HepG2 (cell line): ENCODE measurements at regions not wholly inside any gene's neighbourhood (a gene's known extent, or its start where the extent isn't known, plus 50 kb on each side); places are given as distances from the start of the nearest gene placed in this dataset.

Source experiments
- ATAC-seq: fragments of 200-7000 bp; cut with Tn5 transposase; 3 replicates; pipeline ENCODE4 v1.9.1; 2020; ENCODE audit warnings: mild to moderate bottlenecking, moderate library complexity
- BruUV-seq: library from RNA; stranded (reverse); fragments of 400-500 nt; replicated peaks from 2 replicates; lab custom pipeline; 2021; lab: Mats Ljungman, UMichigan
- CTCF ChIA-PET: fragments of 300-600 bp; formaldehyde crosslinking; extraction: SDS; loops from one replicate; lab custom pipeline; 2021; ENCODE audit warnings: low total read pairs, inconsistent platforms, low intra/inter-chr PET ratio; lab: Yijun Ruan, JAX
- POLR2A ChIA-PET: fragments of 350-600 bp; sonication (Branson Sonifier 250); formaldehyde crosslinking; loops from one replicate; lab custom pipeline; 2020; ENCODE audit warnings: antibody characterized with exemption, inconsistent platforms; lab: Yijun Ruan, JAX
- DNase-seq: peaks from one replicate; pipeline ENCODE4 v3.0.0-alpha.2; 2015; ENCODE audit warnings: low spot score
- FAIRE-seq: peaks from 3 replicates; lab custom pipeline; 2011; peaks lifted over from hg19 to GRCh38; lab: Jason Lieb, UNC
- H2AFZ ChIP-seq: one replicate; pipeline ENCODE4 v1.6.1; 2011; ENCODE audit warnings: low read length, inconsistent platforms
- H3K27ac ChIP-seq: fragments of 300-600 bp; 3 replicates; pipeline ENCODE4 v1.8.0; 2011; ENCODE audit warnings: mixed run types, mild to moderate bottlenecking, mixed read lengths, low read length, inconsistent platforms; ENCODE audit not compliant: insufficient read depth; ENCODE audit errors: extremely low read length
- H3K27me3 ChIP-seq, 2 experiments: fragments of 200-600 bp in 1 of 2; 2 replicates in 1 of 2; 3 replicates in 1 of 2; pipeline versions ENCODE4 v1.6.0 to v1.8.0; 2011; ENCODE audit warnings: low read length in 2 of 2, mild to moderate bottlenecking in 2 of 2, moderate library complexity in 2 of 2, inconsistent platforms in 1 of 2; ENCODE audit not compliant: insufficient read depth in 2 of 2, control insufficient read depth in 1 of 2
- H3K36me3 ChIP-seq, 2 experiments: fragments of 200-600 bp in 1 of 2; replicated peaks in 1 of 2; 2 replicates in 1 of 2; 3 replicates in 1 of 2; pipeline versions ENCODE4 v1.5.1 to v1.8.0; 2011; ENCODE audit warnings: low read length in 2 of 2, inconsistent platforms in 1 of 2; ENCODE audit not compliant: insufficient read depth in 2 of 2, control insufficient read depth in 1 of 2
- H3K4me1 ChIP-seq: 2 replicates; pipeline ENCODE4 v1.5.1; 2012; ENCODE audit warnings: low read length, inconsistent platforms; ENCODE audit not compliant: insufficient read depth
- H3K4me2 ChIP-seq: 2 replicates; pipeline ENCODE4 v1.6.0; 2011; ENCODE audit warnings: low read depth, low read length, inconsistent platforms
- H3K4me3 ChIP-seq, 3 experiments: fragments of 200-600 bp in 1 of 3; sonication (generic), shearing (Covaris generic) in 1 of 3; replicated peaks in 1 of 3; 2 replicates each; pipeline ENCODE4 v1.5.1; 2011 to 2016; ENCODE audit warnings: low read length in 3 of 3, inconsistent platforms in 2 of 3, low read depth in 2 of 3, mild to moderate bottlenecking in 2 of 3, control low read depth in 1 of 3, mixed read lengths in 1 of 3; ENCODE audit not compliant: insufficient read depth in 1 of 3
- H3K79me2 ChIP-seq: one replicate; pipeline ENCODE4 v1.6.1; 2011; ENCODE audit warnings: low read length, inconsistent platforms; ENCODE audit not compliant: insufficient read depth
- H3K9ac ChIP-seq: 2 replicates; pipeline ENCODE4 v1.6.0; 2011; ENCODE audit warnings: mild to moderate bottlenecking, low read depth, low read length, inconsistent platforms; ENCODE audit not compliant: insufficient read depth
- H3K9me3 ChIP-seq: 2 replicates; pipeline ENCODE4 v1.5.1; 2012; ENCODE audit warnings: mild to moderate bottlenecking, low read length
- H4K20me1 ChIP-seq: 2 replicates; pipeline ENCODE4 v1.6.0; 2011; ENCODE audit warnings: inconsistent platforms, mild to moderate bottlenecking, low read length, moderate library complexity; ENCODE audit not compliant: insufficient read depth
- ATF7 ChIP-seq, 2 experiments: fragments of 450-650 bp in 1 of 2; sonication (generic) in 1 of 2; formaldehyde crosslinking in 1 of 2; IDR thresholded peaks; 2 replicates each; pipeline versions ENCODE4 v1.4.0 to v1.6.1; 2016 to 2020; ENCODE audit warnings: antibody characterized with exemption in 1 of 2, mild to moderate bottlenecking in 1 of 2, missing genetic modification reagents in 1 of 2
- KLF11 ChIP-seq: IDR thresholded peaks from 2 replicates; pipeline ENCODE4 v1.6.1; 2016; ENCODE audit warnings: missing compliant biosample characterization
- MED8 ChIP-seq: sonication (generic); formaldehyde crosslinking; IDR thresholded peaks from 2 replicates; pipeline ENCODE4 v1.8.1; 2023; ENCODE audit warnings: mild to moderate bottlenecking, missing genetic modification reagents; ENCODE audit not compliant: insufficient replicate concordance
- NFATC3 ChIP-seq: sonication (generic); formaldehyde crosslinking; IDR thresholded peaks from 2 replicates; pipeline ENCODE4 v1.5.1; 2020; ENCODE audit warnings: mild to moderate bottlenecking, missing genetic modification reagents
- YEATS2 ChIP-seq: sonication (generic); formaldehyde crosslinking; IDR thresholded peaks from 2 replicates; pipeline ENCODE4 v1.4.0; 2020; ENCODE audit warnings: missing genetic modification reagents, borderline replicate concordance
- ZNF143 ChIP-seq: sonication (generic); formaldehyde crosslinking; IDR thresholded peaks from 2 replicates; pipeline ENCODE4 v1.4.0; 2020; ENCODE audit warnings: missing genetic modification reagents
- ZNF781 ChIP-seq: sonication (generic); formaldehyde crosslinking; IDR thresholded peaks from 2 replicates; pipeline ENCODE4 v1.5.1; 2020; ENCODE audit warnings: borderline replicate concordance, mild to moderate bottlenecking, missing genetic modification reagents; ENCODE audit errors: not compliant biosample characterization
- ZSCAN29 ChIP-seq: sonication (generic); formaldehyde crosslinking; conservative IDR thresholded peaks from 2 replicates; pipeline ENCODE4 v1.4.0; 2020; ENCODE audit warnings: mild to moderate bottlenecking, missing genetic modification reagents
- WGBS: methylation state at CpG from one replicate; pipeline ENCODE4 v1.1.6; 2017; ENCODE audit warnings: low lambda C conversion rate; 5-methylcytosine and 5-hydroxymethylcytosine counted together
- in situ Hi-C: cut with HindIII; loops from 2 replicates; pipeline ENCODE4 v1.10.0; 2017; ENCODE audit warnings: low pct_unique_long_range_greater_than_20kb; ENCODE audit not compliant: extremely low pct_ligation_motif_present
- intact Hi-C: fragments of 100-400 bp; cut with micrococcal nuclease; formaldehyde crosslinking; loops from one replicate; pipeline ENCODE4 v1.10.0; 2022; ENCODE audit not compliant: unreplicated experiment
- TF ChIP-seq, protein P1 (sequence below): sonication (generic); formaldehyde crosslinking; IDR thresholded peaks from 2 replicates; pipeline ENCODE4 v1.8.0; 2022; ENCODE audit warnings: mild to moderate bottlenecking, missing genetic modification reagents, borderline replicate concordance

DNA sequence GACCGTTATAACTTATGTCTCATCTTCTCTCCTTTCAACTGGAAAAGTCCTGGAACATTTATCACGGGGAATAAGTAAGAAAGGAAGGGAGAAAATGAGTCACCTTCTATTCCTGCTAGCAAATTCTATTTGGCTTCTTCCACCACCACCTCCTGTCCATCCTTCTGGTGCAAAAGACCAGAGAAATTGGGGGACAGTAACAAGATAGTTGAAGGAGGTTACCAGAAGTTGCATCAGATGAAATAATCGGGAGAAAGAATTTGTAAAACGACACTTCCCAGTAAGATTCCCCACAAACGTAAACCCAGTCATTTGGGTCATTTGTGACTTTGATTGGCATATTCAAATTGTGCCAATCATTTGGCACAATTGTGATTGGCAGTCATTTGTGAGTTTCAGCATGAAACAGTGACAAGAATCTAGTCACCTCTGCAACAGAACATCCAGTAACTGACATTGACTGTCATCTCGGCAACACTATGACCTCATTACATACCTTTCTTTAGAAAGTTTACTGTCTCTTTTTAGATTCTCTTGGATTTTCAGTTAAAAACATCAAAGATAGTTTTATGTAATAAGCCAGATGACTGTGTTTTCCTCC is 51.3 kb upstream of the PIK3CG start:
- no peak for FAIRE-seq
- intact Hi-C loops = no loop called here
- H4K20me1 ChIP-seq = no peaks in the 10 kb centered on the region
- H3K9me3 ChIP-seq = no peaks in the 10 kb centered on the region
- no TSS peak for BruUV-seq
- H3K27me3 ChIP-seq = no peaks in the 10 kb centered on the region
- no peak overlapping the region for H3K4me3 ChIP-seq
- H3K4me1 ChIP-seq = no peaks in the 10 kb centered on the region
- H3K9ac ChIP-seq = no peak overlapping the region
- H3K79me2 ChIP-seq = no peaks in the 10 kb centered on the region
- H3K4me2 ChIP-seq = no peak overlapping the region
- in situ Hi-C loops = no loop called here
- no peak overlapping the region for H2AFZ ChIP-seq
- H3K36me3 ChIP-seq = no peaks in the 10 kb centered on the region
- 10% methylated on average over 6 of the region's 6 CpGs for WGBS
- ATAC-seq = no peak
- H3K27ac ChIP-seq = no peak overlapping the region
- TF ChIP-seq ZNF781 = no peak
- TF ChIP-seq YEATS2 (CRISPR knock-in tag) = no peak
- TF ChIP-seq ATF7 (IDR thresholded peaks at IDR 0.05) = peak; percentile 53
- no peak for TF ChIP-seq ATF7 (CRISPR knock-in tag; IDR thresholded peaks at IDR 0.05)
- no peak for DNase-seq
- POLR2A ChIA-PET = no interaction called here
- CTCF ChIA-PET = no interaction called here

DNA sequence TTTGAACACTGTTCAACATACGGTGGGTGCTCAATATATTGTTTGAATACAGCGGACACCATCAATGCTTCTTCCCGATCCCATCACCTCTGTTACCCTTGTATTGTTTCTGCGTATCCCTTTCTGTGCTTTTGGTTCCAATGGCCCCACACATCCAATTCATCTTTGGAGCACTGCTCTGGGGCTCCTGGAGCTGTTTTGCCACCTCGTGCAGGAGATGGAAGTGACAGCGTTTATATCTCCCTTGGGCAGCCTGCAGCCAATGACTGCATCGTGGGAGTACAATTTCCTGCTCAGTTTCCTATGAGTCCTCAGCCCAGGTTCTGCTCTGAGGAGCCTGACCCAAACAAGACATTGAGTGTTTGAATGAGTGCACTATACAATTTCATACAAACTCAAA is 50.2 kb upstream of the PIK3CG start:
- TF ChIP-seq, protein P1, sequence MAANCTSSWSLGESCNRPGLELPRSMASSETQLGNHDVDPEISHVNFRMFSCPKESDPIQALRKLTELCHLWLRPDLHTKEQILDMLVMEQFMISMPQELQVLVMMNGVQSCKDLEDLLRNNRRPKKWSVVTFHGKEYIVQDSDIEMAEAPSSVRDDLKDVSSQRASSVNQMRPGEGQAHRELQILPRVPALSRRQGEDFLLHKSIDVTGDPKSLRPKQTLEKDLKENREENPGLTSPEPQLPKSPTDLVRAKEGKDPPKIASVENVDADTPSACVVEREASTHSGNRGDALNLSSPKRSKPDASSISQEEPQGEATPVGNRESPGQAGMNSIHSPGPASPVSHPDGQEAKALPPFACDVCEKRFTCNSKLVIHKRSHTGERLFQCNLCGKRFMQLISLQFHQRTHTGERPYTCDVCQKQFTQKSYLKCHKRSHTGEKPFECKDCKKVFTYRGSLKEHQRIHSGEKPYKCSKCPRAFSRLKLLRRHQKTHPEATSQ (CRISPR knock-in tag) = no peak
- TF ChIP-seq KLF11 (CRISPR knock-in tag) (no peak), ZNF143 (no peak), MED8 (CRISPR knock-in tag) (no peak), ATF7 (IDR thresholded peaks at IDR 0.05) (no peak), ATF7 (CRISPR knock-in tag; IDR thresholded peaks at IDR 0.05) (no peak), NFATC3 (CRISPR knock-in tag) (no peak), ZSCAN29 (CRISPR knock-in tag) (no peak)
- CTCF ChIA-PET = no interaction called here
- intact Hi-C loops = no loop called here

More for the DNA sequence above, 50.2 kb upstream of the PIK3CG start:
- BruUV-seq = no TSS peak
- Histone ChIP-seq H3K36me3 (no peaks in the 10 kb centered on the region), H3K27me3 (no peaks in the 10 kb centered on the region), H3K9ac (no peak overlapping the region), H3K4me2 (no peak overlapping the region), H3K79me2 (no peaks in the 10 kb centered on the region), H3K27ac (no peak overlapping the region), H3K9me3 (no peaks in the 10 kb centered on the region), H3K4me3 (no peak overlapping the region), H3K4me1 (no peaks in the 10 kb centered on the region), H4K20me1 (no peaks in the 10 kb centered on the region), H2AFZ (no peak overlapping the region)
- POLR2A ChIA-PET = no interaction called here
- ATAC-seq (no peak), FAIRE-seq (no peak), DNase-seq (no peak)
- WGBS = 16% methylated on average over 7 of the region's 7 CpGs
- in situ Hi-C loops = no loop called here
